WTC11 (cell line): ENCODE measurements at regions not wholly inside any gene's neighbourhood (a gene's known extent, or its start where the extent isn't known, plus 50 kb on each side); places are given as distances from the start of the nearest gene placed in this dataset.

Source experiments
- ATAC-seq: fragments of 200-7000 bp; cut with Tn5 transposase; 2 replicates; pipeline ENCODE4 v1.10.0; 2021; ENCODE audit warnings: mild to moderate bottlenecking, moderate library complexity
- CTCF ChIA-PET: fragments of 300-600 bp; sonication (Branson Sonifier 250); formaldehyde crosslinking; loops from one replicate; lab custom pipeline; 2021; ENCODE audit warnings: antibody characterized with exemption; lab: Charles Lee
- POLR2A ChIA-PET: fragments of 350-600 bp; sonication (Branson Sonifier 250); formaldehyde crosslinking; loops from one replicate; lab custom pipeline; 2021; ENCODE audit warnings: antibody characterized with exemption; lab: Charles Lee
- DNase-seq: peaks from one replicate; pipeline ENCODE4 v3.0.0; 2021; ENCODE audit warnings: low spot score
- H3K27ac Mint-ChIP-seq: 2 replicates; pipeline ENCODE4 v1.8.0; 2021; ENCODE audit warnings: mixed read lengths
- H3K27me3 Mint-ChIP-seq: 2 replicates; pipeline ENCODE4 v1.8.0; 2021; ENCODE audit warnings: low read depth, mild to moderate bottlenecking, moderate library complexity, mixed read lengths
- H3K36me3 Mint-ChIP-seq: 2 replicates; pipeline ENCODE4 v1.8.0; 2021; ENCODE audit warnings: mixed read lengths
- H3K4me1 Mint-ChIP-seq: 2 replicates; pipeline ENCODE4 v1.8.0; 2022; ENCODE audit warnings: mixed read lengths
- H3K4me3 Mint-ChIP-seq: 2 replicates; pipeline ENCODE4 v1.8.0; 2021; ENCODE audit warnings: mild to moderate bottlenecking, moderate library complexity, mixed read lengths
- H3K9me3 Mint-ChIP-seq: 2 replicates; pipeline ENCODE4 v1.8.0; 2021; ENCODE audit warnings: mixed read lengths
- ARID4B ChIP-seq: sonication (generic); formaldehyde crosslinking; IDR thresholded peaks from 2 replicates; pipeline ENCODE4 v1.8.0; 2023; ENCODE audit warnings: missing genetic modification reagents, mild to moderate bottlenecking, borderline replicate concordance
- ATF1 ChIP-seq: sonication (generic); formaldehyde crosslinking; IDR thresholded peaks from 2 replicates; pipeline ENCODE4 v1.8.1; 2023; ENCODE audit warnings: mild to moderate bottlenecking, moderate library complexity, missing genetic modification reagents
- FOXP1 ChIP-seq: sonication (generic); formaldehyde crosslinking; IDR thresholded peaks from 2 replicates; pipeline ENCODE4 v1.8.0; 2022; ENCODE audit warnings: missing genetic modification reagents, mild to moderate bottlenecking, moderate library complexity, borderline replicate concordance
- FOXP4 ChIP-seq: sonication (generic); formaldehyde crosslinking; IDR thresholded peaks from 2 replicates; pipeline ENCODE4 v1.8.0; 2022; ENCODE audit warnings: mild to moderate bottlenecking, missing genetic modification reagents
- GTF2I ChIP-seq: fragments of 250-450 bp; sonication (Bioruptor Pico); conservative IDR thresholded peaks from 2 replicates; pipeline ENCODE4 v1.4.0; 2021; ENCODE audit warnings: mild to moderate bottlenecking
- KAT7 ChIP-seq: sonication (generic); formaldehyde crosslinking; IDR thresholded peaks from 2 replicates; pipeline ENCODE4 v1.8.1; 2023; ENCODE audit warnings: missing genetic modification reagents, mild to moderate bottlenecking, borderline replicate concordance
- MAX ChIP-seq: sonication (generic); formaldehyde crosslinking; IDR thresholded peaks from 2 replicates; pipeline ENCODE4 v1.8.0; 2022; ENCODE audit warnings: mild to moderate bottlenecking, missing genetic modification reagents
- MYBL2 ChIP-seq: sonication (generic); formaldehyde crosslinking; IDR thresholded peaks from 2 replicates; pipeline ENCODE4 v1.8.1; 2023; ENCODE audit warnings: mild to moderate bottlenecking, moderate library complexity, missing genetic modification reagents
- NFYB ChIP-seq: sonication (generic); formaldehyde crosslinking; conservative IDR thresholded peaks from 2 replicates; pipeline ENCODE4 v1.8.0; 2022; ENCODE audit warnings: low read depth, missing genetic modification reagents
- NR3C1 ChIP-seq: sonication (generic); formaldehyde crosslinking; conservative IDR thresholded peaks from 2 replicates; pipeline ENCODE4 v1.8.1; 2023; ENCODE audit warnings: low read depth, mild to moderate bottlenecking, missing genetic modification reagents
- SMAD4 ChIP-seq: sonication (generic); formaldehyde crosslinking; IDR thresholded peaks from 2 replicates; pipeline ENCODE4 v1.8.0; 2022; ENCODE audit warnings: mild to moderate bottlenecking, missing genetic modification reagents
- SOX15 ChIP-seq: fragments of 250-450 bp; sonication (Bioruptor Pico); IDR thresholded peaks from 2 replicates; pipeline ENCODE4 v1.9.0; 2021; ENCODE audit warnings: mild to moderate bottlenecking
- TP53 ChIP-seq: sonication (generic); formaldehyde crosslinking; IDR thresholded peaks from 2 replicates; pipeline ENCODE4 v1.8.1; 2023; ENCODE audit warnings: mild to moderate bottlenecking, missing genetic modification reagents
- ZMAT4 ChIP-seq: fragments of 250-450 bp; sonication (Bioruptor Pico); IDR thresholded peaks from 2 replicates; pipeline ENCODE4 v1.9.0; 2021; ENCODE audit warnings: mild to moderate bottlenecking
- ZNF121 ChIP-seq: sonication (generic); formaldehyde crosslinking; IDR thresholded peaks from 2 replicates; pipeline ENCODE4 v1.8.0; 2023; ENCODE audit warnings: missing genetic modification reagents
- ZNF263 ChIP-seq: sonication (generic); formaldehyde crosslinking; IDR thresholded peaks from 2 replicates; pipeline ENCODE4 v1.8.1; 2022; ENCODE audit warnings: low read depth, mild to moderate bottlenecking, moderate library complexity, missing genetic modification reagents
- ZNF671 ChIP-seq: fragments of 250-450 bp; sonication (Bioruptor Pico); IDR thresholded peaks from 2 replicates; pipeline ENCODE4 v1.8.0; 2021; ENCODE audit warnings: mild to moderate bottlenecking
- TF ChIP-seq, protein P1 (sequence below): fragments of 200-600 bp; IDR thresholded peaks from 2 replicates; pipeline ENCODE4 v1.8.0; 2022; ENCODE audit warnings: antibody characterized with exemption

DNA sequence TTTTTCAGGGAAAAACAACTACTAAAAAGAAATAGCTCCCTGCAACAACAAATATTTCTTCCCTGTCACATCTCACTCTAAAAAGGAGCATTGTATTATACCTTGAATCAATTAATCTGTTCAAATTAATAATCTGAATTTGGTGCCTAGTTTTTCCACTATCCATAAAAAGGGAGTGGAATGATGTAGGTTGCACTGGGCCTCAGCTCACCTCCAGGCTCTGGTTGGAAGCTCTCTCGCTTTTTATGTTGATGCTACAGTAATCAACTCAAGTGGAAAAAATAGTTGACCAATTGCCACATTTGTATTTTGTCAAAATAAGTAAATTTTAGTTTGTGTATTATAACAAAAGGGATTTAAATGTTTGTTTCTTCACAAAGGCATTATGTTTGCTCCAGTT is 126.1 kb downstream of the MAD2L1 start:
- no peaks in the 10 kb centered on the region for H3K4me1 Mint-ChIP-seq
- no peaks in the 10 kb centered on the region for H3K9me3 Mint-ChIP-seq
- no peaks in the 10 kb centered on the region for H3K36me3 Mint-ChIP-seq
- no peak overlapping the region for H3K27ac Mint-ChIP-seq
- DNase-seq (no peak), ATAC-seq (no peak)
- POLR2A ChIA-PET, result no interaction called here
- no peak for TF ChIP-seq GTF2I (CRISPR knock-in tag)
- no peak for TF ChIP-seq MAX (CRISPR knock-in tag)
- no peak for TF ChIP-seq FOXP1
- TF ChIP-seq, protein P1, sequence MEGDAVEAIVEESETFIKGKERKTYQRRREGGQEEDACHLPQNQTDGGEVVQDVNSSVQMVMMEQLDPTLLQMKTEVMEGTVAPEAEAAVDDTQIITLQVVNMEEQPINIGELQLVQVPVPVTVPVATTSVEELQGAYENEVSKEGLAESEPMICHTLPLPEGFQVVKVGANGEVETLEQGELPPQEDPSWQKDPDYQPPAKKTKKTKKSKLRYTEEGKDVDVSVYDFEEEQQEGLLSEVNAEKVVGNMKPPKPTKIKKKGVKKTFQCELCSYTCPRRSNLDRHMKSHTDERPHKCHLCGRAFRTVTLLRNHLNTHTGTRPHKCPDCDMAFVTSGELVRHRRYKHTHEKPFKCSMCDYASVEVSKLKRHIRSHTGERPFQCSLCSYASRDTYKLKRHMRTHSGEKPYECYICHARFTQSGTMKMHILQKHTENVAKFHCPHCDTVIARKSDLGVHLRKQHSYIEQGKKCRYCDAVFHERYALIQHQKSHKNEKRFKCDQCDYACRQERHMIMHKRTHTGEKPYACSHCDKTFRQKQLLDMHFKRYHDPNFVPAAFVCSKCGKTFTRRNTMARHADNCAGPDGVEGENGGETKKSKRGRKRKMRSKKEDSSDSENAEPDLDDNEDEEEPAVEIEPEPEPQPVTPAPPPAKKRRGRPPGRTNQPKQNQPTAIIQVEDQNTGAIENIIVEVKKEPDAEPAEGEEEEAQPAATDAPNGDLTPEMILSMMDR, result no peak
- no peak for TF ChIP-seq ZNF121 (CRISPR knock-in tag)
- no peak for TF ChIP-seq FOXP4 (CRISPR knock-in tag)
- TF ChIP-seq NFYB (CRISPR knock-in tag), result no peak
- no peak for TF ChIP-seq MYBL2 (CRISPR knock-in tag)
- no peak for TF ChIP-seq ZMAT4
- TF ChIP-seq KAT7 (CRISPR knock-in tag), result no peak
- no peak for TF ChIP-seq TP53
- no peak for TF ChIP-seq SMAD4 (CRISPR knock-in tag)
- no peak for TF ChIP-seq ZNF671 (CRISPR knock-in tag)
- TF ChIP-seq ZNF263 (CRISPR knock-in tag), result no peak
- no peak for TF ChIP-seq NR3C1 (CRISPR knock-in tag)
- TF ChIP-seq SOX15 (CRISPR knock-in tag), result no peak
- TF ChIP-seq ARID4B (CRISPR knock-in tag), result no peak
- TF ChIP-seq ATF1 (CRISPR knock-in tag), result no peak
- TF ChIP-seq, all 79 proteins: peak for 0
- Mint-ChIP-seq H3K4me3 (no peak overlapping the region), H3K27me3 (no peaks in the 10 kb centered on the region)
- CTCF ChIA-PET, result no interaction called here
